ENCODE measurements at regions not wholly inside any gene's neighbourhood (a gene's known extent, or its start where the extent isn't known, plus 50 kb on each side); places are given as distances from the start of the nearest gene placed in this dataset.

DNA sequence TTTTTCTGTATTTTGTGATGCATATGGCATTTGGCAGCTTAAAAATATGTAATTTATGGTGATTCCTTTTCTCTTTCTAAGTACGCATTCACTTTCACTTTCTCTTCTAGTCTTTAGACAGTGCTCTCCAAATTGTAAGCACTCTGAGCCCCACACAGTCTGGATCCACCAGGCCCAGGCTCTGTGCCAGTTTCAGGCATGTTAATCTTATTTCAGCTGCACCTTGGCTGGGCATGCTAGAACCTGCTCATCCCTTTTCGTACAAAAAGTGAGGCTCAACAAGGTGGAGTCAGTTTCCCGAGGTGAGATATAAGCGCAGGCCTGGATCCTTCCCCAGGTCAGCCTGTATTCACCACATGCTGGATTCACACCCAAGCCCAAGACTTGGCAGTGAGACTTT is 203.9 kb downstream of the MTX2 start:
- Histone ChIP-seq H3K9me3 (no peaks in the 10 kb centered on the region), H3K27ac (no peak overlapping the region), H3K36me3 (no peaks in the 10 kb centered on the region), H3K4me1 (no peaks in the 10 kb centered on the region), H3K4me3 (peak overlapping the region in 2 of 4 donors; percentile 5 to 14), H3K27me3 (no peaks in the 10 kb centered on the region)
- TF ChIP-seq POLR2A (IDR thresholded peaks at IDR 0.05) = no peak
- TF ChIP-seq, protein P1, sequence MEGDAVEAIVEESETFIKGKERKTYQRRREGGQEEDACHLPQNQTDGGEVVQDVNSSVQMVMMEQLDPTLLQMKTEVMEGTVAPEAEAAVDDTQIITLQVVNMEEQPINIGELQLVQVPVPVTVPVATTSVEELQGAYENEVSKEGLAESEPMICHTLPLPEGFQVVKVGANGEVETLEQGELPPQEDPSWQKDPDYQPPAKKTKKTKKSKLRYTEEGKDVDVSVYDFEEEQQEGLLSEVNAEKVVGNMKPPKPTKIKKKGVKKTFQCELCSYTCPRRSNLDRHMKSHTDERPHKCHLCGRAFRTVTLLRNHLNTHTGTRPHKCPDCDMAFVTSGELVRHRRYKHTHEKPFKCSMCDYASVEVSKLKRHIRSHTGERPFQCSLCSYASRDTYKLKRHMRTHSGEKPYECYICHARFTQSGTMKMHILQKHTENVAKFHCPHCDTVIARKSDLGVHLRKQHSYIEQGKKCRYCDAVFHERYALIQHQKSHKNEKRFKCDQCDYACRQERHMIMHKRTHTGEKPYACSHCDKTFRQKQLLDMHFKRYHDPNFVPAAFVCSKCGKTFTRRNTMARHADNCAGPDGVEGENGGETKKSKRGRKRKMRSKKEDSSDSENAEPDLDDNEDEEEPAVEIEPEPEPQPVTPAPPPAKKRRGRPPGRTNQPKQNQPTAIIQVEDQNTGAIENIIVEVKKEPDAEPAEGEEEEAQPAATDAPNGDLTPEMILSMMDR (IDR thresholded peaks at IDR 0.05) = no peak
- DNase-seq = no peak

- no peaks in the 10 kb centered on the region for H3K27me3 ChIP-seq
- TF ChIP-seq, protein P1 (IDR thresholded peaks at IDR 0.05) = no peak
- TF ChIP-seq POLR2A (IDR thresholded peaks at IDR 0.05) = no peak
- no peak for DNase-seq
- no peak overlapping the region for H3K4me3 ChIP-seq
- H3K27ac ChIP-seq = no peak overlapping the region
- no peaks in the 10 kb centered on the region for H3K36me3 ChIP-seq
- no peaks in the 10 kb centered on the region for H3K4me1 ChIP-seq
- H3K9me3 ChIP-seq = no peaks in the 10 kb centered on the region
Measured at GRCh38 chr2:176473851-176474250, 204.6 kb downstream of the MTX2 start.

GRCh38 chr2:176477336-176477735 is 208.1 kb downstream of the MTX2 start:
- TF ChIP-seq POLR2A (IDR thresholded peaks at IDR 0.05) = no peak
- TF ChIP-seq, protein P1 (IDR thresholded peaks at IDR 0.05) = no peak
- no peak overlapping the region for H3K4me3 ChIP-seq

DNA sequence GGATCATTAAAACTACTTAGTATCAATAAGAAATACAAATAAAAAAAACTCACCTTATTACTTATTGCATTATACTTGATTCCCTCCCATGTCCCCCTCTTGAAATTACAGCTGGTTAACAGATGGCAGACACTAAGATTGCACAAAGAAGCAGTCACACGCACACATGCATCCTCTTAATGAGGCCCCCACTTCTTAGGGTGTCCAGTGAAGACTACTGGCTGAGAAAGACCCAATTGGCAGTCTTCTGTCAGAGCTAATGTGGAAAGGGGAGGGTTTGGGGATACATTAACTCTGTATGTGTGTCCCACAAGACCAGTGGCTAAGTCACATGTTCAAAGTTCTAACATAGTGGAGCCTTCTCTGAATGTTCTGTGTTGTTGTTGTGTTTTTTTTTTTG is 210.7 kb downstream of the MTX2 start:
- Histone ChIP-seq H3K27ac (no peak overlapping the region), H3K4me3 (no peak overlapping the region), H3K4me1 (no peaks in the 10 kb centered on the region), H3K9me3 (no peaks in the 10 kb centered on the region), H3K27me3 (no peaks in the 10 kb centered on the region), H3K36me3 (no peaks in the 10 kb centered on the region)
- TF ChIP-seq, protein P1 (IDR thresholded peaks at IDR 0.05) = no peak
- TF ChIP-seq POLR2A (IDR thresholded peaks at IDR 0.05) = no peak
- no peak for DNase-seq

More at GRCh38 chr2:176477336-176477735, 208.1 kb downstream of the MTX2 start:
- Histone ChIP-seq H3K4me1 (no peaks in the 10 kb centered on the region), H3K27me3 (no peaks in the 10 kb centered on the region), H3K36me3 (no peaks in the 10 kb centered on the region), H3K9me3 (no peaks in the 10 kb centered on the region), H3K27ac (no peak overlapping the region)
- DNase-seq = no peak

DNA sequence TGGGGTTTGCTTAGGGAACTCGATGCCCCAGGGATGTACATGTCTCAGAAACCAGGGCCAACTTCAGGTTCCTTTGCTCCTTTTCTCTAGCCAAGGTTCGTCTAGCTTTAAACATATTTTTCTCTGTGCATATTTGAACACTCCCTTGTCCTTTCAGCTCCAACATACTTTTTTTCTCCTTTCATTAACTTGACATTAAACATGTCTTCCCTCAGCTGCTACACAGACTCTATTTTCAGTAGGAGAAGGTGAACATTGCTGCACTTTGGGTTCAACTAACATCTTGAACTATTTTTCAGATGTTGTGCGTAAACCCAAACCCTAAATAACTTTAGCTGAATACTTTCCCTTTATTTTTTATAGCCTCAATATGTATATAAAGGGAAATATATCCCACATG is 212.9 kb downstream of the MTX2 start:
- Histone ChIP-seq H3K4me1 (no peaks in the 10 kb centered on the region), H3K4me3 (no peak overlapping the region)
- no peak for DNase-seq

More for the DNA sequence above, 212.9 kb downstream of the MTX2 start:
- no peak for TF ChIP-seq POLR2A (IDR thresholded peaks at IDR 0.05)
- TF ChIP-seq, protein P1 (IDR thresholded peaks at IDR 0.05) = no peak
- H3K27ac ChIP-seq = no peak overlapping the region
- H3K27me3 ChIP-seq = no peaks in the 10 kb centered on the region
- no peaks in the 10 kb centered on the region for H3K36me3 ChIP-seq
- no peaks in the 10 kb centered on the region for H3K9me3 ChIP-seq

All from Peyer's patch (tissue), 4 donors.